ENCODE measurements at regions not wholly inside any gene's neighbourhood (a gene's known extent, or its start where the extent isn't known, plus 50 kb on each side); places are given as distances from the start of the nearest gene placed in this dataset.

DNA sequence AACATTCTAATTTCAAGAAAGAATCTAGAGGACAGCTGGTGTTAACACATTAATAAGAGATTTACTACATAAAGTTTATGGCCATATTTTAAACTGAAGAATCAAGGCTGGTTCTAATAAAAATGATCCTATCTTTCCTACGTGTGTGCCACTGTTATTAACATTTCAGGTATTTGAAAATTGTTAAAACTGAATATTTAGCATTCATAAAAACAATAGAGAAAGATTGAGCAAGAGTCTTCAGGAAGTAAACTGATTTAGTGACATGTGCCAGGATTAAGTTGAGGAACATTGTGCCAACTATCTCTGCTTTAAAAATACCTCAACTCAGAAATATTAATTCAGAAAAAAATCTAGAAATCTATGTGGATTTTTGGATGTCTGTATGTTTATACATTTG is 810.1 kb downstream of the FAT4 start:
- no peak overlapping the region for H3K4me3 ChIP-seq (ENCODE audit: control insufficient read depth, low read depth, low read length)
- TF ChIP-seq, protein P1, sequence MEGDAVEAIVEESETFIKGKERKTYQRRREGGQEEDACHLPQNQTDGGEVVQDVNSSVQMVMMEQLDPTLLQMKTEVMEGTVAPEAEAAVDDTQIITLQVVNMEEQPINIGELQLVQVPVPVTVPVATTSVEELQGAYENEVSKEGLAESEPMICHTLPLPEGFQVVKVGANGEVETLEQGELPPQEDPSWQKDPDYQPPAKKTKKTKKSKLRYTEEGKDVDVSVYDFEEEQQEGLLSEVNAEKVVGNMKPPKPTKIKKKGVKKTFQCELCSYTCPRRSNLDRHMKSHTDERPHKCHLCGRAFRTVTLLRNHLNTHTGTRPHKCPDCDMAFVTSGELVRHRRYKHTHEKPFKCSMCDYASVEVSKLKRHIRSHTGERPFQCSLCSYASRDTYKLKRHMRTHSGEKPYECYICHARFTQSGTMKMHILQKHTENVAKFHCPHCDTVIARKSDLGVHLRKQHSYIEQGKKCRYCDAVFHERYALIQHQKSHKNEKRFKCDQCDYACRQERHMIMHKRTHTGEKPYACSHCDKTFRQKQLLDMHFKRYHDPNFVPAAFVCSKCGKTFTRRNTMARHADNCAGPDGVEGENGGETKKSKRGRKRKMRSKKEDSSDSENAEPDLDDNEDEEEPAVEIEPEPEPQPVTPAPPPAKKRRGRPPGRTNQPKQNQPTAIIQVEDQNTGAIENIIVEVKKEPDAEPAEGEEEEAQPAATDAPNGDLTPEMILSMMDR (conservative IDR thresholded peaks at IDR 0.05; ENCODE audit: control insufficient read depth, insufficient read depth, low read depth, low read length) = no peak
- DNase-seq (ENCODE audit: low read depth) = no peak

DNA sequence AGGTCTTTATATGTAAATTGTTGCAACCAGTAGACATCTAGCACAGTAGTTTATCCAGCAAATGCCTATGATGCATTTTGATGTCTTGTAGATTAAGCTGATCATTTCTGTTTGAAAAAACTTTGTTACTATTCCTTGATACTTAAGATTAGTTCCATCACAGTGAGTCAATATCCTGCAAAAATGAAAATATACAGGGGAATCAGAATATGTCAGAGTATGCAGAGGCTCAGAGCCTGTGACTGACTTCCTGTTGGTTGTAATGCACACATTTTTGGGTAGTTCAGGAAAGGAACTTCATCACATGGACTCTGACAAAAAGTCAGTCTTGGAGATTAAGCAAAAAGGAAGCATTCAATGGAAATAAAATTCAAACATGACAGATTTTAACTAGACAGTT is 815.5 kb downstream of the FAT4 start:
- TF ChIP-seq, protein P1 (conservative IDR thresholded peaks at IDR 0.05; ENCODE audit: control insufficient read depth, insufficient read depth, low read depth, low read length) = no peak
- H3K4me3 ChIP-seq (ENCODE audit: control insufficient read depth, low read depth, low read length) = no peak overlapping the region
- no peak for DNase-seq (ENCODE audit: low read depth)

DNA sequence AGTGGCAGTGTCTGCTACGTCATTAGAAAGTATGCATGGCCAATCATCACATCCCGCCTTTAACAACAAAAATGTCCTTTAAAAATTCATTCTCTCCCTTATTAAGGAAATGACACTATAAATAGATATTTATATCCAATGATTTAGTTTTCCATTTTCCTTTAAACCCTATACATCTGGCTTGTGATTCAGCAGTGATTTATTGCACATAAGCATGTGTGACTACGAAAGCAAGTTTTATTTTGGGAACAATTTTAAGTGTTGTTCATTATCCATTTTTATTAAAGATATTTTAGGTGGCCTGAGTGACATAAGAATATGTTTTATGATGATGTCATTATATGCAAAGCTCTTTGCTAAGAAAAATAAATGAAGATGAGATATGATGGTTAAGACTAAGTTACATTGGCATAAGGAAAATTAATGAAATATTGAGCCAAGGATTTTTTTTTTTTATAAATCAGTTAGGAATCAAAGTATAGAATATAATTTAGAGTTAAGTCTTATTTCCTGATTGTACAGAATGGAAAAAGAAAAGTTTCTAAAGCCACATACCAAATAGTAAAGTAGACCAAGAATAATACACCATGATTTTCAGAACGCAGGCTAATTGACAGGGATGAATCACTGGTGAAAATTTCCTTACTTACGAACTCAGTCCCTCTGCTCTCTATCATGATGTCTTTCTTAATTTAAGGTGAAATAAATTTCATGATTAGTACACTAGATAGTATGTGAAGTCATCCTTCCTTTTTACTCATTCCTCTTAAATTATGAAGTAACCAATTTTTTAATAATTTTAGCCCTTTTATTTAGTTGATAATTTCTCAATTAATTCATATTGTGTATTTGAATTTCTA is 822.4 kb downstream of the FAT4 start:
- no peak overlapping the region for H3K4me3 ChIP-seq (ENCODE audit: control insufficient read depth, low read depth, low read length)
- TF ChIP-seq, protein P1 (conservative IDR thresholded peaks at IDR 0.05; ENCODE audit: control insufficient read depth, insufficient read depth, low read depth, low read length) = no peak
- DNase-seq (ENCODE audit: low read depth) = no peak

DNA sequence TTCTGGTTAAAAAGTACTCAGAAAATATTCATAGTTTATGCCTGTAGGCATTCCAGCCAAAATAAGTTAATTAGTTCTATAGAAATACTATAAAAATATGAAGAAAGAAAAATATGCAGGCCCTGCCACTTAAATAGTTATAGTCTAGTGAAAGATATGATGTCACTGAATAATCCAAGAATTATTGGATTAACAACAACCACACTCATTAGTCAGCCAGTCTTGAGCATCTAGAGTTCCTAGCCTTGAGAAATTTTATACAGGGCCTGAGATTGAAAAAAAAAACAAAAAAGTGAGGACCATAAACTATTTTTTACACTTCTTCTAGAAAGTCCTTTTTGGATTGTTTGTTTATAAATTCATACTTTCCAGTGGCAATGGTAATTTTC is 823.0 kb downstream of the FAT4 start:
- H3K4me3 ChIP-seq (ENCODE audit: control insufficient read depth, low read depth, low read length) = no peak overlapping the region
- peak; percentile 7 for DNase-seq (ENCODE audit: low read depth)
- TF ChIP-seq, protein P1 (conservative IDR thresholded peaks at IDR 0.05; ENCODE audit: control insufficient read depth, insufficient read depth, low read depth, low read length) = no peak

DNA sequence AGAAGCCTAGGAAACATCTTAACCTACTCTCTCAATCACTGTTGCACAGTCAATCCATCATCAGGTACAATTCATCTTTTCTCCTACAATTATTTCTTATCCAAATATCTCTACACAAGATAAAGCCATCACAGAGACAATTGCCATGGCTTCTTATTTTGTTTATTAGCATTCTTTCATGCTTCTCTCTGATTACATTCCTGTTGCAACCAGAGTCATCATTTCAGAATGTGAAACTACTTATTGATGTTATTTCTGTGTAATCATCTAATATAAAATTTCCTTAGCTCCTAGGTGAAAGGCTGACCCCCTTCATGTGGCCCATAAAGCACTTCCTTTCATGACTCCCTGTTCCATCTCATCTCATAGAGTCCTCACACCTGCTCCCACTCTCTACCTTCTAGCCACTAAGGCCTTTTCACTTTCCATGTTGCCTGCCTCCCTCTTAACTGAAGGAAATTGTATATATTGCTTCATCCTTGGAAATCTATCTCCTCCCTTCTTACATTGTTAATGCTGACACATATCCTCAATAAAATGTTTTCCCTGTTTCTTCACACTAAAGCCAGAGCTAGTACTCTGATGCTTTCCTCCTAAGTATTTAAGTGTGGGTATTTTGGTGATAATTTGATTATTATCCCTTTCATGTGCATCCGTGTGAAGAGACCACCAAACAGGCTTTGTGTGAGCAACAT is 829.9 kb downstream of the FAT4 start:
- H3K4me3 ChIP-seq (ENCODE audit: control insufficient read depth, low read depth, low read length) = no peak overlapping the region
- TF ChIP-seq, protein P1 (conservative IDR thresholded peaks at IDR 0.05; ENCODE audit: control insufficient read depth, insufficient read depth, low read depth, low read length) = no peak
- no peak for DNase-seq (ENCODE audit: low read depth)

DNA sequence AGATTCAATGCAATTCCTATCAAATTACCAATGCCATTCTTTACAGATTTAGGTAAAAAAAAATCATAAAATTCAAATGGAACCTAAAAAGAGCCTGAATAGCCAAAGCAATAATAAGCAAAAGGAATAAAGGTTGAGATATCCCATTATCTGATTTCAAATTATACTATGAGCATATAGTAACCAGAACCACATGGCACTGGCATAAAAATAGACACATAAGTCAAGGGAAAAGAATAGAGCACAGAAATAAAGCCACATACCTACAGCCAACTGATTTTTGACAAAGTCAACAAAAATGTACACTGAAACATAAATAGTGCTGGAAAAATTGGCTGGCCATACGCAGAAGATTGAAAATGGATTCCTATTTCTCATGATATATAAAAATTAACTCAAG is 853.7 kb downstream of the FAT4 start:
- DNase-seq (ENCODE audit: low read depth) = no peak
- no peak overlapping the region for H3K4me3 ChIP-seq (ENCODE audit: control insufficient read depth, low read depth, low read length)
- TF ChIP-seq, protein P1 (conservative IDR thresholded peaks at IDR 0.05; ENCODE audit: control insufficient read depth, insufficient read depth, low read depth, low read length) = no peak
